OCI-LY3 (cell line): ENCODE measurements at regions not wholly inside any gene's neighbourhood (a gene's known extent, or its start where the extent isn't known, plus 50 kb on each side); places are given as distances from the start of the nearest gene placed in this dataset.

Experiments
- EZH2phosphoT487 ChIP-seq: fragments of 200-600 bp; shearing (Covaris generic); IDR thresholded peaks from 2 replicates; pipeline ENCODE4 v1.6.1; 2018; ENCODE audit warnings: antibody characterized with exemption, mixed run types, low read depth
- TF ChIP-seq, protein P1 (sequence below): fragments of 200-600, 300-600 bp; sonication (generic); IDR thresholded peaks from 2 replicates; pipeline ENCODE4 v1.5.1; 2014; ENCODE audit warnings: antibody characterized with exemption, low read length, low read depth

DNA sequence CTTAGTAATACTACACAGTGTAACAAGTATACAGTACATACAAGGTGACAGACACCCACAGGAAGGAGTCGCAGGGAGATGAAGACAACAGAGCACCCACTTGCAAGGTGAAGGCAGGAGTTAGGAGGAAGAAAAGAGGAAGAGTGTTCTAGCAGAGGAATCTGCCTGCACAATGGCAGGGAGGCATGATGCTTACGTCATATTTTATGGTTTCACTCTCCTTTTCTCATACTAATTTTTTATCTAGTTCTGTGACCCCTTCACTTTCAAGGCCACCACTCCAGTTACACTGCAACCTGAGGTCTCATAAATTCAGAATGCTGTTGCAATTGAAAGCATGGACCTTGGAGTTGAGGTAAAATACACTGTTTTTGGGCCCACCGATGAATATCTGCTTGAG, 331.7 kb downstream of the MEIS1 start:
- TF ChIP-seq, protein P1, sequence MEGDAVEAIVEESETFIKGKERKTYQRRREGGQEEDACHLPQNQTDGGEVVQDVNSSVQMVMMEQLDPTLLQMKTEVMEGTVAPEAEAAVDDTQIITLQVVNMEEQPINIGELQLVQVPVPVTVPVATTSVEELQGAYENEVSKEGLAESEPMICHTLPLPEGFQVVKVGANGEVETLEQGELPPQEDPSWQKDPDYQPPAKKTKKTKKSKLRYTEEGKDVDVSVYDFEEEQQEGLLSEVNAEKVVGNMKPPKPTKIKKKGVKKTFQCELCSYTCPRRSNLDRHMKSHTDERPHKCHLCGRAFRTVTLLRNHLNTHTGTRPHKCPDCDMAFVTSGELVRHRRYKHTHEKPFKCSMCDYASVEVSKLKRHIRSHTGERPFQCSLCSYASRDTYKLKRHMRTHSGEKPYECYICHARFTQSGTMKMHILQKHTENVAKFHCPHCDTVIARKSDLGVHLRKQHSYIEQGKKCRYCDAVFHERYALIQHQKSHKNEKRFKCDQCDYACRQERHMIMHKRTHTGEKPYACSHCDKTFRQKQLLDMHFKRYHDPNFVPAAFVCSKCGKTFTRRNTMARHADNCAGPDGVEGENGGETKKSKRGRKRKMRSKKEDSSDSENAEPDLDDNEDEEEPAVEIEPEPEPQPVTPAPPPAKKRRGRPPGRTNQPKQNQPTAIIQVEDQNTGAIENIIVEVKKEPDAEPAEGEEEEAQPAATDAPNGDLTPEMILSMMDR = no peak
- no peak for TF ChIP-seq EZH2phosphoT487
